ENCODE measurements at regions not wholly inside any gene's neighbourhood (a gene's known extent, or its start where the extent isn't known, plus 50 kb on each side); places are given as distances from the start of the nearest gene placed in this dataset.

DNA sequence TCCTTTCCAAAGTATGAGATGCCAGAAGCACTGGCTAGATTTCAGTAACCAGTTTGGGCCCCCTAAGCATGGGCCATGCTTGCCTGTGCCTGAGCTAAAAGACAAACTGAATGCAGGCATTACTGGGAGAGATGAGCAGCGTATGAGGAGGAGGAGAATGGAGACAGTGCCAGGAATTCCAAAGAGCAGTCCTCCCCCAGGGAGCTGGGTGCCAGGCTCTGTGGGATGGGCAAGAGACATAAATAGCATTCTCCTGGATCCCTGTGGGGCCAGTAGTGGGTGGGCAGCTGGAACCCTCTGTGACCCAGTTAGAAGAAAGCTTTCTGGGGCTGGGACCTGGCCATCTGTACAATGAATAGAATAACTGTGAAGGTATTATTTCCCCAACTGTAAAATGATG is 235.6 kb downstream of the KCNA4 start:
- Histone ChIP-seq H3K4me3 (ENCODE audit: low read depth, low read length) (no peak overlapping the region), H3K4me1 (ENCODE audit: control insufficient read depth, insufficient read depth, low read length, poor library complexity, severe bottlenecking) (no peaks in the 10 kb centered on the region), H3K9me3 (ENCODE audit: control insufficient read depth in 2 of 2, low read length in 2 of 2) (no peaks in the 10 kb centered on the region), H3K36me3 (ENCODE audit: control insufficient read depth, insufficient read depth, low read length) (no peaks in the 10 kb centered on the region), H3K27ac (ENCODE audit: insufficient read depth, low read length, poor library complexity, severe bottlenecking) (no peak overlapping the region), H3K27me3 (ENCODE audit: control insufficient read depth, insufficient read depth, low read length) (no peaks in the 10 kb centered on the region)
- no peak for ATAC-seq (ENCODE audit: low read depth in 2 of 2)
- no peak overlapping the region for H3K27ac Mint-ChIP-seq
- no peak overlapping the region for H3K4me3 Mint-ChIP-seq
- H3K9me3 Mint-ChIP-seq: peaks cover 2 to 14% (median 10%) of the 10 kb centered on the region in 7 donors
- no peaks in the 10 kb centered on the region for H3K27me3 Mint-ChIP-seq
- no peaks in the 10 kb centered on the region for H3K4me1 Mint-ChIP-seq
- no peaks in the 10 kb centered on the region for H3K36me3 Mint-ChIP-seq
- no peak for DNase-seq

DNA sequence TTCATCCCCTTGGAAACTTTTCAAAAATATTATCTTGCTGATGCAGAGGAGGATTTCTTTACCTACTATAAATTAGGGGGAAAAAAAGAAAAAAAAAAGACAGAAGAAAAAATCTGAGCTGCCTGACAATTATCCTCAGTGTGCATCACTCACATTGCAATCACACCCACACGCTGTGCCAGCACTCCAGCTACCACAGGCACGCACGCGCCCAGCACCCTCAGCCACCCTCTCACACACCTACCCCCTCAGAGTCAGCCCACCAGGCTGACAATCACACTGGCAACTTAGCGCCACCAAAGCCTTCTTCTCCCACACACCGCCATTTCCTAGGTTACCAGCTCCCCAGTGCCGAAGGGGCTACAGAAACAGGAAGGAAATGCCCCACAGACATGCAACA is 236.1 kb downstream of the KCNA4 start:
- H3K4me1 ChIP-seq (ENCODE audit: control insufficient read depth, insufficient read depth, low read length, poor library complexity, severe bottlenecking): no peaks in the 10 kb centered on the region
- no peak for ATAC-seq (ENCODE audit: low read depth in 2 of 2)
- H3K27ac Mint-ChIP-seq: peak overlapping the region in 1 of 3 donors; percentile 85
- H3K4me1 Mint-ChIP-seq: no peaks in the 10 kb centered on the region
- H3K9me3 ChIP-seq (ENCODE audit: control insufficient read depth in 2 of 2, low read length in 2 of 2): no peaks in the 10 kb centered on the region
- no peaks in the 10 kb centered on the region for H3K36me3 Mint-ChIP-seq
- no peak overlapping the region for H3K4me3 Mint-ChIP-seq
- no peaks in the 10 kb centered on the region for H3K36me3 ChIP-seq (ENCODE audit: control insufficient read depth, insufficient read depth, low read length)
- peaks cover 1 to 12% (median 8%) of the 10 kb centered on the region in 7 donors for H3K9me3 Mint-ChIP-seq
- DNase-seq: no peak
- no peak overlapping the region for H3K4me3 ChIP-seq (ENCODE audit: low read depth, low read length)
- no peak overlapping the region for H3K27ac ChIP-seq (ENCODE audit: insufficient read depth, low read length, poor library complexity, severe bottlenecking)
- H3K27me3 Mint-ChIP-seq: no peaks in the 10 kb centered on the region
- H3K27me3 ChIP-seq (ENCODE audit: control insufficient read depth, insufficient read depth, low read length): no peaks in the 10 kb centered on the region

DNA sequence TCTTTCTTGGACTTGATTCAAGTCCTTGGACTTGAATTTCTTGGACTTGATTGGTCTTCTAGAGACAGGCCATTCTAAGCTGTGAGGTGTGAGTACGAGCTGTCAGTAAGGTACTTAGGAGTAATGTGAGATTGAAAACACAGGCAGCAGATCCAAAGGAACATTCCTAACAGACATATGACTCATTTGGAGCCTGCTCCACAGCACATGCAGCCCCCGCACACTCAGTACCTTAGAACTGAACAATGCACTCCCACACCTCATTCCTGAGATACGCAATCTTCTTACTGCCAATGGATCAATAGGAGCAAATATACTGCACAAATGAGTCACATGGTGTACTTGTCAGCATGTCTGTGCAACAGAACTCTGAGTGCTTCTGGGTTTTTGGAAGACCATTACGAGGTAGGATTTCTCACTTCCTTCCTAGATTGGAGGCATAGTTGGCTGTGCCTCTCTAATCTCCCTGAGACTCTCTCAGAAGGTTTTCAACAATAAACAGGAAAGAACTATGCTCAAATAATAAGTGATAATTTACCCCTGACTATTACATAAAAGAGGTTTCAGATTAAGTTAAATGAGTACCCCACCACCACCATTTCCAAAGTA is 243.1 kb downstream of the KCNA4 start:
- H3K27me3 Mint-ChIP-seq: no peaks in the 10 kb centered on the region
- ATAC-seq (ENCODE audit: low read depth in 2 of 2) (no peak), DNase-seq (no peak)
- peaks cover 0 to 2% of the 10 kb centered on the region in 2 experiments for H3K9me3 ChIP-seq (ENCODE audit: control insufficient read depth in 2 of 2, low read length in 2 of 2)
- H3K36me3 Mint-ChIP-seq: no peaks in the 10 kb centered on the region
- H3K4me3 ChIP-seq (ENCODE audit: low read depth, low read length): no peak overlapping the region
- H3K4me1 Mint-ChIP-seq: no peaks in the 10 kb centered on the region
- H3K36me3 ChIP-seq (ENCODE audit: control insufficient read depth, insufficient read depth, low read length): no peaks in the 10 kb centered on the region
- peaks cover 0 to 22% (median 8%) of the 10 kb centered on the region in 7 donors for H3K9me3 Mint-ChIP-seq
- no peak overlapping the region for H3K27ac Mint-ChIP-seq
- H3K27ac ChIP-seq (ENCODE audit: insufficient read depth, low read length, poor library complexity, severe bottlenecking): no peak overlapping the region
- no peaks in the 10 kb centered on the region for H3K4me1 ChIP-seq (ENCODE audit: control insufficient read depth, insufficient read depth, low read length, poor library complexity, severe bottlenecking)
- H3K27me3 ChIP-seq (ENCODE audit: control insufficient read depth, insufficient read depth, low read length): no peaks in the 10 kb centered on the region
- no peak overlapping the region for H3K4me3 Mint-ChIP-seq

- Histone ChIP-seq H3K4me1 (ENCODE audit: control insufficient read depth, insufficient read depth, low read length, poor library complexity, severe bottlenecking) (no peaks in the 10 kb centered on the region), H3K36me3 (ENCODE audit: control insufficient read depth, insufficient read depth, low read length) (no peaks in the 10 kb centered on the region), H3K4me3 (ENCODE audit: low read depth, low read length) (no peak overlapping the region), H3K9me3 (ENCODE audit: control insufficient read depth in 2 of 2, low read length in 2 of 2) (no peaks in the 10 kb centered on the region), H3K27ac (ENCODE audit: insufficient read depth, low read length, poor library complexity, severe bottlenecking) (no peak overlapping the region), H3K27me3 (ENCODE audit: control insufficient read depth, insufficient read depth, low read length) (no peaks in the 10 kb centered on the region)
- no peak for ATAC-seq (ENCODE audit: low read depth in 2 of 2)
- Mint-ChIP-seq H3K27me3 (no peaks in the 10 kb centered on the region), H3K27ac (no peak overlapping the region), H3K9me3 (peaks cover 0 to 17% (median 6%) of the 10 kb centered on the region in 7 donors), H3K4me3 (no peak overlapping the region), H3K36me3 (no peaks in the 10 kb centered on the region), H3K4me1 (no peaks in the 10 kb centered on the region)
- no peak for DNase-seq
Observed at GRCh38 chr11:29756871-29757270, 260.0 kb downstream of the KCNA4 start.

- no peaks in the 10 kb centered on the region for H3K4me1 ChIP-seq (ENCODE audit: control insufficient read depth, insufficient read depth, low read length, poor library complexity, severe bottlenecking)
- H3K27me3 Mint-ChIP-seq: no peaks in the 10 kb centered on the region
- no peak overlapping the region for H3K27ac ChIP-seq (ENCODE audit: insufficient read depth, low read length, poor library complexity, severe bottlenecking)
- H3K27me3 ChIP-seq (ENCODE audit: control insufficient read depth, insufficient read depth, low read length): no peaks in the 10 kb centered on the region
- H3K9me3 ChIP-seq (ENCODE audit: control insufficient read depth in 2 of 2, low read length in 2 of 2): no peaks in the 10 kb centered on the region
- no peak overlapping the region for H3K4me3 ChIP-seq (ENCODE audit: low read depth, low read length)
- no peak overlapping the region for H3K4me3 Mint-ChIP-seq
- no peak overlapping the region for H3K27ac Mint-ChIP-seq
- DNase-seq (no peak), ATAC-seq (ENCODE audit: low read depth in 2 of 2) (no peak)
- peaks cover 0 to 13% (median 6%) of the 10 kb centered on the region in 7 donors for H3K9me3 Mint-ChIP-seq
- H3K4me1 Mint-ChIP-seq: no peaks in the 10 kb centered on the region
- no peaks in the 10 kb centered on the region for H3K36me3 Mint-ChIP-seq
- H3K36me3 ChIP-seq (ENCODE audit: control insufficient read depth, insufficient read depth, low read length): no peaks in the 10 kb centered on the region
Observed at GRCh38 chr11:29755474-29755873, 261.4 kb downstream of the KCNA4 start.

GRCh38 chr11:29751618-29752017 is 265.2 kb downstream of the KCNA4 start:
- Histone ChIP-seq H3K27ac (ENCODE audit: insufficient read depth, low read length, poor library complexity, severe bottlenecking) (no peak overlapping the region), H3K4me3 (ENCODE audit: low read depth, low read length) (no peak overlapping the region), H3K36me3 (ENCODE audit: control insufficient read depth, insufficient read depth, low read length) (no peaks in the 10 kb centered on the region), H3K27me3 (ENCODE audit: control insufficient read depth, insufficient read depth, low read length) (no peaks in the 10 kb centered on the region), H3K9me3 (ENCODE audit: control insufficient read depth in 2 of 2, low read length in 2 of 2) (peaks cover 0 to 2% of the 10 kb centered on the region in 2 experiments), H3K4me1 (ENCODE audit: control insufficient read depth, insufficient read depth, low read length, poor library complexity, severe bottlenecking) (no peaks in the 10 kb centered on the region)
- DNase-seq (no peak), ATAC-seq (ENCODE audit: low read depth in 2 of 2) (no peak)
- Mint-ChIP-seq H3K9me3 (peaks cover 0 to 8% (median 4%) of the 10 kb centered on the region in 7 donors), H3K36me3 (no peaks in the 10 kb centered on the region), H3K27me3 (no peaks in the 10 kb centered on the region), H3K4me1 (no peaks in the 10 kb centered on the region), H3K27ac (no peak overlapping the region), H3K4me3 (no peak overlapping the region)

DNA sequence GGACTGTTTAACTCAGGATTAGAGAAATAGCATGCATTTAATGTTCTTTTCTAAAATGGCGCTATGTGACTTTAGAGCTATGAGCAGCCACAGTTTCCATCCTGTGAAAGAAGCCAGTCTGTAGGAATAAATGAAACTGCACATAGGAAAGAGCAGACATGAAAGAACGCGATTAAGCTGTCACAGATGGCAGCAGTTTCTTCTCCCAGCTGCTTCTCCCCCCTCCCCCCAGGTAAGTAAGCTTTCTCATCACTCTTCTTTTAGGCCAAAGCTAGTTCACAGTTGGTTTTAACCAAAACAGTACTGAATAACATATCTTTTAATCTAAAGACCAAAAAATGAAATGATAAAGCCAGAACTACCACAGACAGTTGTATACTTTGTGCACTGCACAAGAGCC is 266.4 kb downstream of the KCNA4 start:
- Mint-ChIP-seq H3K9me3 (peaks cover 0 to 10% (median 6%) of the 10 kb centered on the region in 7 donors), H3K27ac (no peak overlapping the region), H3K4me1 (no peaks in the 10 kb centered on the region), H3K36me3 (no peaks in the 10 kb centered on the region), H3K27me3 (no peaks in the 10 kb centered on the region), H3K4me3 (no peak overlapping the region)
- Histone ChIP-seq H3K27me3 (ENCODE audit: control insufficient read depth, insufficient read depth, low read length) (no peaks in the 10 kb centered on the region), H3K4me3 (ENCODE audit: low read depth, low read length) (no peak overlapping the region), H3K36me3 (ENCODE audit: control insufficient read depth, insufficient read depth, low read length) (no peaks in the 10 kb centered on the region), H3K9me3 (ENCODE audit: control insufficient read depth in 2 of 2, low read length in 2 of 2) (peaks cover 0 to 2% of the 10 kb centered on the region in 2 experiments), H3K27ac (ENCODE audit: insufficient read depth, low read length, poor library complexity, severe bottlenecking) (no peak overlapping the region), H3K4me1 (ENCODE audit: control insufficient read depth, insufficient read depth, low read length, poor library complexity, severe bottlenecking) (no peaks in the 10 kb centered on the region)
- DNase-seq: no peak
- no peak for ATAC-seq (ENCODE audit: low read depth in 2 of 2)

DNA sequence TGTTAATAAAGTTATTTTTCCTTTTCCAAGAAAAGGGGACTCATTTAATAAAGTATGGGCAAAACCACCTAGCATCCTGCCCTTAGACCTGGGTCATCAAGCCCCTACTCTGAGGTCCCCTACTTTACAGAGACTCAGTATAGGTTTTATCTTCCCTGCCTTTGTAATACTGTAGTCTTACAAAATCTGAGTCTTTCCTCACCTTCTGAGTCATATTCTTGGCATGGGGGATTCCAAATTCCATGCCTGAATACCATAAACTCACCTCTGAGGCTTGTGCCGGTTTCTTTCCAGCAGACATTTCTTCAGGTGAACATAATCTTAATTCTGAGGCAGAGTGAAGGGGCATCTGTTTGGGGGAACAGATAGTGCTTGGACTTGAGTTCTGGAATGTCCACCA is 282.5 kb downstream of the KCNA4 start:
- Histone ChIP-seq H3K27me3 (ENCODE audit: control insufficient read depth, insufficient read depth, low read length) (no peaks in the 10 kb centered on the region), H3K36me3 (ENCODE audit: control insufficient read depth, insufficient read depth, low read length) (no peaks in the 10 kb centered on the region), H3K9me3 (ENCODE audit: control insufficient read depth in 2 of 2, low read length in 2 of 2) (no peaks in the 10 kb centered on the region), H3K27ac (ENCODE audit: insufficient read depth, low read length, poor library complexity, severe bottlenecking) (no peak overlapping the region), H3K4me3 (ENCODE audit: low read depth, low read length) (no peak overlapping the region), H3K4me1 (ENCODE audit: control insufficient read depth, insufficient read depth, low read length, poor library complexity, severe bottlenecking) (no peaks in the 10 kb centered on the region)
- Mint-ChIP-seq H3K27me3 (no peaks in the 10 kb centered on the region), H3K9me3 (peaks cover 0 to 9% (median 5%) of the 10 kb centered on the region in 7 donors), H3K4me3 (no peak overlapping the region), H3K27ac (peak overlapping the region in 1 of 3 donors; percentile 26), H3K4me1 (no peaks in the 10 kb centered on the region), H3K36me3 (no peaks in the 10 kb centered on the region)
- DNase-seq (no peak), ATAC-seq (ENCODE audit: low read depth in 2 of 2) (no peak)
